Heart right ventricle (tissue), 16 donors: ENCODE measurements at regions not wholly inside any gene's neighbourhood (a gene's known extent, or its start where the extent isn't known, plus 50 kb on each side); places are given as distances from the start of the nearest gene placed in this dataset.

ENCODE experiments used
- ATAC-seq, 8 donors: fragments of 200-7000 bp; cut with Tn5 transposase; one replicate each; pipeline ENCODE4 v1.9.1; 2020; ENCODE audit warnings: mild to moderate bottlenecking in 8 of 8, moderate library complexity in 8 of 8, moderate number of reproducible peaks in 1 of 8
- DNase-seq, 2 donors: peaks; one replicate each; pipeline ENCODE4 v3.0.0-alpha.2; 2020
- H3K27ac ChIP-seq, 10 donors: fragments of 200-600 bp; sonication (generic) in 2 of 10; one replicate each; pipeline versions ENCODE4 v1.5.0 to v1.8.0; 2020 to 2022; ENCODE audit warnings: mild to moderate bottlenecking in 3 of 10
- H3K27me3 ChIP-seq, 7 donors: fragments of 200-600 bp; one replicate each; pipeline ENCODE4 v1.8.0; 2021 to 2022; ENCODE audit warnings: mild to moderate bottlenecking in 2 of 7
- H3K36me3 ChIP-seq, 9 donors: fragments of 200-600 bp; sonication (generic) in 1 of 9; one replicate each; pipeline versions ENCODE4 v1.5.0 to v1.8.0; 2020 to 2022; ENCODE audit warnings: mild to moderate bottlenecking in 2 of 9
- H3K4me1 ChIP-seq, 9 donors: fragments of 200-600 bp; sonication (generic) in 1 of 9; one replicate each; pipeline versions ENCODE4 v1.5.0 to v1.8.0; 2020 to 2022; ENCODE audit warnings: mild to moderate bottlenecking in 4 of 9
- H3K4me3 ChIP-seq, 10 donors: fragments of 200-600 bp; sonication (generic) in 2 of 10; one replicate each; pipeline versions ENCODE4 v1.5.0 to v1.8.0; 2020 to 2022; ENCODE audit warnings: mild to moderate bottlenecking in 7 of 10, moderate library complexity in 2 of 10
- H3K9me3 ChIP-seq, 11 donors: fragments of 200-600 bp in 10 of 11; sonication (generic) in 2 of 11; one replicate each; pipeline versions ENCODE4 v1.5.0 to v1.8.0; 2013 to 2022; ENCODE audit warnings: mild to moderate bottlenecking in 2 of 11, control low read depth in 1 of 11, moderate library complexity in 1 of 11
- CTCF ChIP-seq, 9 donors: fragments of 200-600 bp; sonication (generic) in 2 of 9; IDR thresholded peaks; one replicate each; pipeline versions ENCODE4 v1.5.0 to v1.8.0; 2021 to 2022; ENCODE audit warnings: antibody characterized with exemption in 9 of 9, mild to moderate bottlenecking in 5 of 9, moderate library complexity in 1 of 9
- WGBS, 2 donors: extraction: QIAGEN DNeasy Blood & Tissue Kit; methylation state at CpG; one replicate each; pipeline ENCODE4 v1.1.7; 2013; ENCODE audit warnings: inconsistent platforms in 1 of 2; 5-methylcytosine and 5-hydroxymethylcytosine counted together
- intact Hi-C, 10 donors: fragments of 100-400 bp; cut with DNase I; formaldehyde crosslinking; loops; one replicate each; pipeline versions ENCODE4 v1.11.1 to v1.14.2; 2022
- donor health status: Arrhythmogenic right ventricular cardiomyopathy.
- donor health status: ischemic (EF 13 %, LVEDD 7.1; RV severe dilation, severe dysfunction).
- donor health status: healthy with polysubstance abuse.
- donor health status: DM: no; HTN: yes; CAD: no.
- donor health status: DM: no; HTN: no; CAD: no.
- donor health status: ischemic (EF 25% LVEDD 6.9; RV normal size, moderate dysfunction).
- donor health status: ischemic (EF 25% LVEDD 5.7; RV mildly dilated, moderate dysfunction).
- donor health status: healthy.
- donor health status: DM: yes; HTN: yes; CAD: no.
- donor health status: Ischemic cardiomyopathy.
- donor health status: ischemic (EF 35%, LVEDD 5.7; RV mildly dilated, moderate dysfunction).
- donor health status: nonischemic (EF 11% LVEDD 7.7; RV severe dilation, severe dysfunction).
- donor health status: DM: yes; HTN: yes; CAD: no.
- donor health status: PGD.
- donor health status: ischemic (EF 29% LVEDD 5.4; RV normal size, mild dysfunction).
- donor health status: nonischemic (EF 23%, LVEDD 6.1; RV moderate dilation, normal function).

DNA sequence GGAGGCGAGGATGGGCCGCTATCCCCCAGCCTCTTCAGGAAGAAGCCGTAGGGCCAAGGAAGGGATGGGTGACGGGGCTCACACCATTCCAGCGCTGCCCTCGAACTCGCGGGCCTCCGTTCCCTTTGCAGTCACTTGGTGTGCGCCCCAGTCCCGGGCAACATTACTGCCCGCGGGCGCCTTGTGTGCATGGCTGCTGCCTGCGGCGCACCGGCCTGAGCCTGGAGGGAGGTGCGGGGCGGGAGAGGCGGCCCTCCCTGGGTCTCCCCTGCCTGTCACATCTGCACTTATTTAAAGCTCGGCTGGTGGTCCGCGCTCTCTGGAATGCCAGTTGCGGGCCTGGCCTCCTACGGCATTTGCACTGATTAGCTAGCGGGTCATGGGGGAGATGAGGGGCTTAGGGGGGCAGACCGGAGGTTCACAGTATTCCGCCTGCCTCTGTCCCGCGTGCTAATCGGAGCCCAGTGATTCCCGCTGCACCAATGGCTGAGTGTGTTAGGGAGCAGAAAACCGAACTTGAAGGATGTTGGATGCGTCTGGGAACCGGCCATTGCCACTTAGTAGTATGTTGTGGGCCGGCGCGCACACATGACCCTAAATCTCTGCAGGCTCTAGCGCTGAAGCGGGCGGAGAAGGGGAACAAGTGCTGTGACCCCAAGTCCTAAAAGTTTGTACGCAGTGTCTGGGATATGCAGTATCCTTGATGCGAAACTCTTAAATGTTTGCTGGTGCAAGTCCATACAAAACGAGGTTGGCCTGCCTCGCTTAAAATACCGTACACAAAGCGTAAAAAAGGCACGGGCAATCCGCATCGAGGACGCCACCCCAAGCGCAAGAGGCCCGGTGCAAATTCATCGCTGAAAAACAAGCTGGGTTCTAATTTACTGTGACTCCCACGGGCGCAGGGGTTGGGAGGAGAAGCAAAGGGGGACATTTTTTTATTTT lies 161.2 kb upstream of the SIX2 start:
- Histone ChIP-seq H3K9me3 (no peaks in the 10 kb centered on the region), H3K27ac (peak overlapping the region in 1 of 10 donors; percentile 72), H3K4me1 (peaks cover 2 to 31% (median 20%) of the 10 kb centered on the region in 9 donors), H3K36me3 (no peaks in the 10 kb centered on the region), H3K4me3 (peak overlapping the region in 8 of 10 donors; percentile 27 to 57 (median 50)), H3K27me3 (peaks cover 17 to 97% (median 78%) of the 10 kb centered on the region in 7 donors)
- no peak for TF ChIP-seq CTCF (IDR thresholded peaks at IDR 0.05)
- DNase-seq (no peak), ATAC-seq (peak in 5 of 8 donors; percentile 7 to 57 (median 19))
- intact Hi-C loops, result no loop called here
- 15 to 21% methylated on average over 53 to 56 of the region's 56 CpGs for WGBS, 2 donors

DNA sequence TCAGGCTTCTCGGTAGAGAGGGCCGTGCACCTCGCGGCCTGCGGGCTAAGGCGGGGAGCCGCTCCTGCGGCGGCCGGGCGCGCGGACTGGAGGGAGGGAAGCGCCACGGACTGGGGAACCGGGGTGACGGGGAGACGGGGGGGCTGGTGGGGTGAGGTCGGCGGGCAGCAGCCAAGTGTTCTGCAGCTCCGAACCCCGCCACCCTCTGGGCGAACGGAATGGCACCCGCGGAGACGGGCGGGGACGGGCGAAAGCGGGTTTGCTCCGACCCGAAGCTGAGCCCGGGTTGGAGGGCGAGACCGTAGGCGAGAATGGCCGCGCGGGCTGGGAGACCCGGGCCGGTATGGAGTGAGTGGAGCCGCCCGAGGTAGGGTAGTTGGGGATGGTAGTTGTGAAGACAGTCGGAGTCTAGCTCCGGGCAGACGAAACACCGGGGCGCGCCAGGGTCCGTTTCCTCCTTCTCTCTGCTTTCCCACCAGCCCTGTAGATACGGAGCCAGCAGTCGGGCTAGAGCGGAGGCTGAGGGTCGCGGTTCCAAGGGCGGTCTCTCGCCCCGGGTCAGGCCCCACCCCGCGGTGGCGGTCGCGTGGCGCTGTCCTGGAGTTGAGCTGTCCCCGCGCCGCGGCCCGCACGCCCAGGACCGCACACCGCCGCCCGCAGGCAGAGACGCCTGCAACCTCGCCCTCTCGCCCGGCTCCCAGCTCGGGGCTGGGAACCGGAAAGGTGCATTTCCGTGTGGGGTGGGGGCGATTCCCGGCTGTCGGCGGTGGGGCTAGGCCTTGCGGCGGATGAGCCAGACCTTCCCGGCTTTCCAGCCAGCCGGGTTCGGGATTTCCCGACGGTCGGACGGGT lies 160.3 kb upstream of the SIX2 start:
- DNase-seq (peak in 1 of 2 donors; percentile 11), ATAC-seq (peak in 7 of 8 donors; percentile 40 to 65 (median 49))
- peak overlapping the region in 9 of 10 donors; percentile 27 to 57 (median 49) for H3K4me3 ChIP-seq
- H3K4me1 ChIP-seq, result peaks cover 2 to 31% (median 20%) of the 10 kb centered on the region in 9 donors
- WGBS, 2 donors, result 0 to 1% methylated on average over 89 to 95 of the region's 95 CpGs
- peaks cover 17 to 97% (median 85%) of the 10 kb centered on the region in 7 donors for H3K27me3 ChIP-seq
- no peaks in the 10 kb centered on the region for H3K9me3 ChIP-seq
- TF ChIP-seq CTCF (IDR thresholded peaks at IDR 0.05), result no peak
- intact Hi-C loops, result no loop called here
- peak overlapping the region in 1 of 10 donors; percentile 72 for H3K27ac ChIP-seq
- no peaks in the 10 kb centered on the region for H3K36me3 ChIP-seq

DNA sequence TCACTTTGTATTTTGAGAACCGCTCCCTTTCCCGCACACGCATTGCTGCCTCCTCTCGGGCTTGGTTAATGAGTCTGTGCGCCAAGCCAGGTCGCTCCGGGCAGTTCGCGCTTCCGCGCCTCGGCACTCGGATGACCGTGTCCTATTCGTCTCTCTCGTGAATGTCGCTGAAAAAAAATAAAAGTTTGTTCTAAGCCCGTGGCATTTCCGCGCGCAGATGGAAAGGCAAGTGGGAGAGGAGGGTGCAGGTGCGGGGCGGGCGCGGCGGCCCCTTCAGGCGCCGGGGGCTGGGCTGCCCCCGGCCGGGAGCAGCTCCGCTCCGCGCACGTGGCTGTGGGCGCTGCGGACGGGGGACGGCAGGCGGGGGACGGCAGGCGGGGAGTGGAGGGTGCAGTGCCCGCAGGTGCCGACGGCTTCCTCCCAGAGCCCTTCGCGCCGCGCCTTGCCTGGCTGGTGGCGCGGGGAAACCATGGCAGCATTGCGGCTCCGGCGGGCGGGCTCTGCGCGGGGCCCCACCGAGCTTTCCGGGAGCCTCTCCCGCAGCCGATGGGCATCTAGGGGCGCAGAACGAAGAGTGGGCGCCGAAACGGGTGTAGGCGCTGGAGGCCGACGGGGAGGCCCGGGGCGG lies 159.6 kb upstream of the SIX2 start:
- H3K27ac ChIP-seq, result peak overlapping the region in 1 of 10 donors; percentile 72

More for the DNA sequence above, 159.6 kb upstream of the SIX2 start:
- DNase-seq (peak in 1 of 2 donors; percentile 11), ATAC-seq (peak in 5 of 8 donors; percentile 11 to 69 (median 35))
- peak overlapping the region in 9 of 10 donors; percentile 27 to 57 (median 49) for H3K4me3 ChIP-seq
- WGBS, 2 donors, result 1 to 2% methylated on average over 68 to 70 of the region's 70 CpGs
- H3K9me3 ChIP-seq, result no peaks in the 10 kb centered on the region
- peaks cover 2 to 31% (median 20%) of the 10 kb centered on the region in 9 donors for H3K4me1 ChIP-seq
- peaks cover 17 to 98% (median 91%) of the 10 kb centered on the region in 7 donors for H3K27me3 ChIP-seq
- TF ChIP-seq CTCF (IDR thresholded peaks at IDR 0.05), result no peak
- intact Hi-C loops, result no loop called here
- H3K36me3 ChIP-seq, result no peaks in the 10 kb centered on the region
